H1 (cell line): ENCODE measurements at regions not wholly inside any gene's neighbourhood (a gene's known extent, or its start where the extent isn't known, plus 50 kb on each side); places are given as distances from the start of the nearest gene placed in this dataset.

Experiments
- CHD7 ChIP-seq: fragments of 300-600 bp; sonication (generic); IDR thresholded peaks from 2 replicates; pipeline ENCODE4 v1.7.1; 2012; ENCODE audit warnings: low read length, moderate library complexity, mild to moderate bottlenecking, inconsistent platforms; ENCODE audit not compliant: insufficient replicate concordance
- POLR2AphosphoS5 ChIP-seq: IDR thresholded peaks from 2 replicates; pipeline ENCODE4 v1.6.1; 2011; ENCODE audit warnings: low read depth, low read length

- TF ChIP-seq CHD7 (no peak), POLR2AphosphoS5 (no peak)
These were observed 137.0 kb upstream of the HS6ST1 start (continued) for GRCh38 chr2:128455721-128456050.
